ENCODE measurements at regions not wholly inside any gene's neighbourhood (a gene's known extent, or its start where the extent isn't known, plus 50 kb on each side); places are given as distances from the start of the nearest gene placed in this dataset.

- no peak for TF ChIP-seq CTCF (IDR thresholded peaks at IDR 0.05)
- H3K4me3 ChIP-seq (ENCODE audit: low read depth, low read length) = no peak overlapping the region
- no peak overlapping the region for H2AFZ ChIP-seq
- H3K27ac ChIP-seq = no peak overlapping the region
- no peaks in the 10 kb centered on the region for H3K4me1 ChIP-seq
- H3K36me3 ChIP-seq (ENCODE audit: control insufficient read depth, insufficient read depth, low read length) = no peaks in the 10 kb centered on the region
- no peaks in the 10 kb centered on the region for H3K27me3 ChIP-seq (ENCODE audit: control insufficient read depth, insufficient read depth, low read length)
- H3K9me3 ChIP-seq (ENCODE audit: control insufficient read depth, low read length) = peaks cover 4% of the 10 kb centered on the region
- no peaks in the 10 kb centered on the region for H3K79me2 ChIP-seq
- H3K4me2 ChIP-seq (ENCODE audit: low read length) = no peak overlapping the region
- no peak overlapping the region for H3K9ac ChIP-seq
Measured at GRCh38 chr6:112481211-112481610, 134.1 kb downstream of the RFPL4B start.

GRCh38 chr6:112482373-112482772, 135.2 kb downstream of the RFPL4B start:
- H2AFZ ChIP-seq = no peak overlapping the region
- H3K4me3 ChIP-seq (ENCODE audit: low read depth, low read length) = no peak overlapping the region
- H3K27ac ChIP-seq = no peak overlapping the region
- no peaks in the 10 kb centered on the region for H3K4me1 ChIP-seq
- no peaks in the 10 kb centered on the region for H3K79me2 ChIP-seq
- no peaks in the 10 kb centered on the region for H3K36me3 ChIP-seq (ENCODE audit: control insufficient read depth, insufficient read depth, low read length)
- no peak for TF ChIP-seq CTCF (IDR thresholded peaks at IDR 0.05)
- no peak overlapping the region for H3K4me2 ChIP-seq (ENCODE audit: low read length)
- H3K9ac ChIP-seq = no peak overlapping the region
- no peaks in the 10 kb centered on the region for H3K27me3 ChIP-seq (ENCODE audit: control insufficient read depth, insufficient read depth, low read length)
- H3K9me3 ChIP-seq (ENCODE audit: control insufficient read depth, low read length) = peaks cover 4% of the 10 kb centered on the region

GRCh38 chr6:112485120-112485826, 138.1 kb downstream of the RFPL4B start:
- H3K4me2 ChIP-seq (ENCODE audit: low read length) = no peak overlapping the region
- no peak for TF ChIP-seq CTCF (IDR thresholded peaks at IDR 0.05)
- H3K9me3 ChIP-seq (ENCODE audit: control insufficient read depth, low read length) = peaks cover 4% of the 10 kb centered on the region
- H3K4me3 ChIP-seq (ENCODE audit: low read depth, low read length) = no peak overlapping the region
- H3K9ac ChIP-seq = no peak overlapping the region
- H3K27me3 ChIP-seq (ENCODE audit: control insufficient read depth, insufficient read depth, low read length) = no peaks in the 10 kb centered on the region
- no peak overlapping the region for H3K27ac ChIP-seq
- H3K4me1 ChIP-seq = no peaks in the 10 kb centered on the region
- no peaks in the 10 kb centered on the region for H3K36me3 ChIP-seq (ENCODE audit: control insufficient read depth, insufficient read depth, low read length)
- no peaks in the 10 kb centered on the region for H3K79me2 ChIP-seq
- H2AFZ ChIP-seq = no peak overlapping the region

- no peak for TF ChIP-seq CTCF (IDR thresholded peaks at IDR 0.05)
- H3K4me3 ChIP-seq (ENCODE audit: low read depth, low read length) = no peak overlapping the region
- H3K4me2 ChIP-seq (ENCODE audit: low read length) = no peak overlapping the region
- H2AFZ ChIP-seq = no peak overlapping the region
- no peaks in the 10 kb centered on the region for H3K4me1 ChIP-seq
- H3K27me3 ChIP-seq (ENCODE audit: control insufficient read depth, insufficient read depth, low read length) = no peaks in the 10 kb centered on the region
- no peak overlapping the region for H3K27ac ChIP-seq
- H3K9me3 ChIP-seq (ENCODE audit: control insufficient read depth, low read length) = peaks cover 4% of the 10 kb centered on the region
- H3K9ac ChIP-seq = no peak overlapping the region
- no peaks in the 10 kb centered on the region for H3K79me2 ChIP-seq
- H3K36me3 ChIP-seq (ENCODE audit: control insufficient read depth, insufficient read depth, low read length) = no peaks in the 10 kb centered on the region
Measured at GRCh38 chr6:112485827-112486212, 138.7 kb downstream of the RFPL4B start.

GRCh38 chr6:112486454-112486853, 139.3 kb downstream of the RFPL4B start:
- Histone ChIP-seq H3K79me2 (no peaks in the 10 kb centered on the region), H3K9ac (no peak overlapping the region), H3K27ac (no peak overlapping the region), H3K4me2 (ENCODE audit: low read length) (no peak overlapping the region), H2AFZ (no peak overlapping the region), H3K36me3 (ENCODE audit: control insufficient read depth, insufficient read depth, low read length) (no peaks in the 10 kb centered on the region), H3K9me3 (ENCODE audit: control insufficient read depth, low read length) (no peaks in the 10 kb centered on the region), H3K27me3 (ENCODE audit: control insufficient read depth, insufficient read depth, low read length) (no peaks in the 10 kb centered on the region), H3K4me1 (no peaks in the 10 kb centered on the region), H3K4me3 (ENCODE audit: low read depth, low read length) (no peak overlapping the region)
- no peak for TF ChIP-seq CTCF (IDR thresholded peaks at IDR 0.05)
